GM18868 (cell line): ENCODE measurements at regions not wholly inside any gene's neighbourhood (a gene's known extent, or its start where the extent isn't known, plus 50 kb on each side); places are given as distances from the start of the nearest gene placed in this dataset.

ENCODE experiments used
- ATAC-seq: cut with Tn5 transposase; IDR thresholded peaks from one replicate; pipeline ENCODE4 v1.9.1; 2021; ENCODE audit warnings: mild to moderate bottlenecking, moderate library complexity; ENCODE audit not compliant: unreplicated experiment

DNA sequence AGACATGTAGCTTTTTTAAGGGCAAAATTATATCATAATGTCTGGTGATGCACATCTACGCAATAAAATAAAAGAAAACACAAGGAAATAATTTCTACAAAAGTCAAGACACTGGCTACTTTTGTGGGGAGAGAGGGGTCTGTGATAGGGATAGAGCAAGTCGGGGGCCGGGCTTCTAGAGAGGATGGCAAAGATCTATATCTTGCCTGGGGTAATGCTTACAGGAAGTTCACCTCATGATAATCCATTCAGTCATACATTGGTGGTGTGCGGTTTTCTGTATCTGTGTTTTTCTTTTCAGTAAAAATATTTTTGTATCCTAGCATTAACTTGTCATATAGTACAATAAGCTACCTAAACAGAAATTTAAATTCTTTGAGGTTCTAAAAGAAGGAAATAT, 178.8 kb downstream of the ARRDC4 start:
- no peak for ATAC-seq

DNA sequence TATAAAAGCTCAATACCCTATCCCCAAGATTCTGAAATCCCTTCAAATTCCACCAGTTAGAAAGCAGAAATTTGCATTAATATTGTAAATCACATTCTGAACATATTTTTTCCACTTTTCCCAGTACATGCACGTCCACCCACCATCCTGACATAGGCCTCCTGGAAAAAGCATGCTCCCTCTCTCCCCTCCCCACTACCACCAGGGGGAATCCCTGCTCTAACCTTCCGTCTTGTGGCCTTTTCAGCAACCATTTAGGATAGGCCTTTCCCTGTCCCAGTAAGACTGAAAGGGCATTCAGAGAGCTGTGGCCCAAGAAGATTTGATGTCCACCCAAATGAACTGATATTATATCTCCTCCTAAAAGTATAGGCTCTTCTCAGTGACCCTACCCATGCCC, 182.1 kb downstream of the ARRDC4 start:
- no peak for ATAC-seq

DNA sequence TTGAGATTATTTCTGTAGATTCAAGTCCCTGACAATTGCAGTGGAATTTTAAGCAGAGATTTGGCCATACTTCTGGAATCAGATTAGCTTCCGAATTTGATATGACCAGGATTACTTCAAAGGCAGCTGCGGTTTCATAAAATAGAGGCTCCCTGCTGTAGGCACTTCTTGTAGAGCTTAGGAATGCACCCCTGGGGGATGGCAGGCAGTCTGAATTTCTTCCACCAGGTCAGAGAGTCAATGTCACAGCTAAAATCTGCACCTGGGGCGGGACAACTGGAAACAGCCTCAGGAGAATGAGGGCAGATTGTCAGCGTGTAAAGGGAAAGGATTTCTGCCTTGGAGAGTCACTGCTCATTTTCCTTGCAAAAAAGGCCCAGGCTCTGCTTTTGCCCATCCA, 182.6 kb downstream of the ARRDC4 start:
- no peak for ATAC-seq

DNA sequence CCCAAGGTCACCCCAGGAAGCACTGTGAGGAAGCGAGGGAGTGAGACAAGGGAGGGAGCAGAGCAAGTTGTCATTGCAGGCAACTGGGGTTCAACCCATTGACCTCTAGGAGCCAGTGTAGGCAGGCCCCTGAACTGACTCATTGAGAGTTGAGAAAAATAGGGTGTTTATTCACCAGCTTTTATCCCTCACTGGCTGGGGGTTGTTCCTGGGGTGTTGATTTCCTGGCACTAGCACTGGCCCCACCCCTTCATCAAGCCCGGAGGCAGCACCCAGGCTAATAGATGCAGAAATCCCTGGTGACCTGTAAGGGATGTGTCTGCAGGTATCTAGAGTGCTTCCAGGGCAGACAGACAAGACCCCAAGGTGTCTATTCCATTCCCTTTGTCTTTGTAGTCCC, 183.9 kb downstream of the ARRDC4 start:
- ATAC-seq: no peak

DNA sequence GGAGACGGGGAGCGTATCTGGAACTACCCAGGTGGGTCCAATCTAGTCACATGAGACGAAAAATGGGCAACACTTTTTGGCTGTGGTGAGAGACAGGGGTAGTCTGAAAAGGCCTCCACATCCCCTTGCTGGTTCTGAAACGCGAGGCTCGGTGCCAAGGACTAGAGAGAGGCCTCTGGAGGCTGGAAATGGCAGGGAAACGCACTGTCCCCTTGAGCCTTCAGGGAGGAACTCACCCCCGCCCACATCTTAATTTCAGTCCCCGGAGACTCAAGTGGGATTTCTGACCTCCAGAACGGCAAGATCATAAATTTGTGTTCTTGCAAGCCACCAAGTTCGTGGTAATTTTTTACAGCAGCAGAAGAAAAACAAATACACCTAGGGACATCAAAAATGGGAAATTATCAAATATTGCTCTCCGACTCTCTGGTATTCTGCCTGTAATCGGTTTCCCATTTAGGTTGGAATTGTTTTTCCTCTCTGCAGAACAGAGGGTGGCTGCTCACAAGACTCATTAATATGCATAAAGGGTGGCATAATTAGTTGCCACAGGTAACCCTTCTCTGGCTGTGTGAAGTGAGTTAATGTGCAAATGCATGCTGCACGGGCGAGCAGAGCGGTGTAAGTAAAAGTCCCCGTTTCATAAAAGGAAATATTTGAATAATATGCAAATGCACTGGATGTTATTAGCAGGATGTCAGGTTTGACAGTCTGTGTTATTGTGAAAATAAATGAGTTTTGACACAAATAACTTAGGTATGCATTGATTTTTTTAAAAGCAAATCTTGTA, 185.7 kb downstream of the ARRDC4 start:
- ATAC-seq: no peak

DNA sequence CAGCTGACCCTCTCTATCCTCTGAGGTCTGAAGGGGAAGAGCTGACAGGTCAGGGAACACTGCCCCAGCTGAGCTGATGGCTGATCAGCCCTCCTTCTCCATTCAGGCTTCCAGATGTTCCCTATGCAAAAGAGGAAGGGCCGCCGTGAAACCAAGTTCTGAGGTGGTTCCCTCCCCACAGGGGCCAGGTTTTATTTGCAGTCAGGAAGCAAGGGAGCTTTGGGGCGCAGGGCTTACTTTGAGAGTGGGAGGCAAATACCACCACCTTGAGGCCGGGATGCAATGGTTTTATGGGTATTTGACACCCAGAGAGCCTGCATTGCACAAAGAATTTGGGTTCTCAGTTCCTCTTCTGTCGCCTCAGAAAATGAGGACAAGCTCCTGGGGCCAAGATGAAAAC, 186.9 kb downstream of the ARRDC4 start:
- no peak for ATAC-seq

DNA sequence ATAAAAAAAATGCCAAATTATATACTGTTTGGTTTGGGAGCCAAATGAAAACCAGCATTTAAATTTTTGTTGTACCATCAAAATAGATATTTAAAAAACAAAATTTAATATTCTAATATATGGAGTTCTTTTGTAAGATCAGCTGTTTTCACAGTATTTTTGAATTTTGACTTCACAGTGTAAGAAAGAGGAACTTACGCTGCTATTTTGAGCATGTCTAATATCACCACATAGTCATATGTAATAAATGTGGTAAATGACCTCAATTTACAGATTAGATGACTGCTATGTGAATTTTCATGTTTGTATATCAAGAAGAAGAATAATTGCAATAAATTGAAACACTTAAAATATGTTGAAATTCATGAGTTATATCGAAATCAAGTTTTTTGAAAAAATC, 189.6 kb downstream of the ARRDC4 start:
- no peak for ATAC-seq

DNA sequence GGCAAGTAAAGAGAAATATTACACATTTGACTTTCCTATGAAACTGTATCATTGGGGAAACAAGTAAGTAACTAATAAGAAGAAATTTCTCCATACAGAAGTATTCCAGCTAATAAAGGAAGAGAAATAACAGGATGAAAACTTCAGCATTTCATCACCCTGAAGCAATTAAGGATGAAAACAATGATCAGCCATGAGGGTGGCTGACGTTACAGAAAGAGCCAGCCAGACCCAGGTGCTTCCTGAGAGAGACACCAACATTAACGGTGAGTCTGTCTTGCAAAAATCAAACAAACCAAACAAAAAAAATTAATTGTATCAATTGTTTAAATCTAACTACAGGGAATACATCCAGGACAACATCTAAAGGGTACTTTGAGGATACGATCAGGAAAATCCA, 190.0 kb downstream of the ARRDC4 start:
- no peak for ATAC-seq

DNA sequence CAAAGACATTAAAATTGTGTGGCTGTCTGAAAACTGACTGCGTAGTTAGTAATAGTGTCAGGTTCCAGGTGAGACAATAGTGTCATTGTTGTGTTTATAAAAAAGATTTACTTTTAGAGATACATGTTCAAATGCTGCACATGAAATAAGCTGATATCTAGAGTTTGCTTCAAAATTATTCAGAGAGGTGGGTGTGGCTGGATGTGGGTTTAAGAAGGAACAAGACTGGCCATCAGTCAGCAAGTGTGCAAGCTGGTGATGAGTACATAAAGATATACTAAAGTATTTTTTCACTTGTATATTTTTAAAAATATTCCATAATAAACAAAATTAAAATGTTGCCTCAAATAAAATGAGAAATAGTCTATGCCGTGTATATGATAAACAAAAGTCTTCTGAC, 190.6 kb downstream of the ARRDC4 start:
- ATAC-seq: no peak

DNA sequence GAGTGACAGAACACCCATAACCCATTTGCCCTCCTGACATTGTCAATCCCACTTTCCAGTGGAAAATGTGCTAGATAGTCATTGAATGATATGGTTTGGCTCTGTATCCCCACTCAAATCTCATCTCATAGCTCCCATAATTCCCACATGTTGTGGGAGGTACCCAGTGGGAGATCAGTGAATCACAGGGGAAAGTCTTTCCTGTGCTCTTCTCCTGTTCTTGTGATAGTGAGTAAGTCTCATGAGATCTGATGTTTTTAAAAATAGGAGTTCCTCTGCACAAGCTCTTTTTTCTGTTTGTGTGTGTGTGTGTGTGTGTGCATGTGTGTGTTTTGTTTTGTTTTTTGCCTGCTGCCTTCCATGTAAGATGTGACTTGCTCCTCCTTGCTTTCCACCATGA, 191.7 kb downstream of the ARRDC4 start:
- no peak for ATAC-seq

DNA sequence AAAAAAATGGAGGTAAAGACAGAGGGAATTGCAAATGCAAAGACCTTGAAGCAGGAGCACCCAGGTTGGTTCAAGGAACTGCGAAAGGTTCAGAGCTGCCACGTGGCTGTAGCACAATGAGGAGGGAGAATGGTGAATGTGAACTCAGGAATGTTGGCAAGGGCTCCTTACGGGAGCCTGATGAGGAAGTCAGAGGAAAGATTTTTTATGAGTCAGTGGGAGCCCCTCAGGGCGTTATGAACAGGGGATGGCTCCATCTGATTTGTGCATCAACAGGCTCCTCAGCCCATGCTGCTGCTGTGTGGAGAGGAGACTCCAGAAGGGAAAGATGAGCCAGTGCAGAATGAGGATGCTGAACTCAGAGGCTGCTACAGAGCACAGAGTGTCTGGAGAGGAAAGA, 194.4 kb downstream of the ARRDC4 start:
- no peak for ATAC-seq

DNA sequence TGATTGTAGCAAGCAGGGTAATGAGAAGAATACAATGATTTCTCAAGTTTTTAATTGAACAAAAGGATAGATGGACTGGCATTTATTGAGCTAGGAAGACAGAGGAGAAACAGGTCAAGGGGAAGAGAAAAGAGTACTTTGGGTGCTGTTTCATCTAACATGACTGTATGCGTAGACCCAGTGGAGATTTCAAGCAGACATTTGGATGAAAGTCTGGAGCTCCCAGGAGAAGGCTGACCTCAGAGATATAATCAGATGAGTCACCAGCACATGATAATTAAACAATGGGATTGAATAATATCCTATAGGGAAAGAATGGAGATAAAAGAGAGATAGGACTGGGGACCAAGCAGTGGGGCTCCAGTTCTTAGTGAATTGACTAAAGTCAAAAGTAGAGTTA, 194.9 kb downstream of the ARRDC4 start:
- no peak for ATAC-seq

DNA sequence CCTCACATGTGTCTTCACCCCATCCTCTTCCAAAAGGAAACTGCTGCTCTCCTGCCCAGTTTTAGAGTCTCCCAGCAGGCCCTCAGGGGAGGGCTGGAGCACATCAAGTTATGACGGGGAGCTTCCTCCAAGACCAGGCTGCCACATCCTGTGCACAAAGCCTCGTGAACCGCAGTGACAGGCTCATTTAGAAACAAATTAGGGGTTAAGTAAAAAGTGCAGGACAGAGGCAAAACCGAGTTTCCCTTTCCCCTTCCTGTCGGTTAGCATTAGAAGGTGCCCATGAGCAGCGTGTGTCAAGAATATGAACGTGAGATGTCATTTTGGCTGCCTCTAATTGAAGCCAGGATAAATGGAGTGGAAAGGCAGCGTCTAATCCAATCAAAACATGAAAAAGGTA, 199.7 kb downstream of the ARRDC4 start:
- ATAC-seq: peak; percentile 89

DNA sequence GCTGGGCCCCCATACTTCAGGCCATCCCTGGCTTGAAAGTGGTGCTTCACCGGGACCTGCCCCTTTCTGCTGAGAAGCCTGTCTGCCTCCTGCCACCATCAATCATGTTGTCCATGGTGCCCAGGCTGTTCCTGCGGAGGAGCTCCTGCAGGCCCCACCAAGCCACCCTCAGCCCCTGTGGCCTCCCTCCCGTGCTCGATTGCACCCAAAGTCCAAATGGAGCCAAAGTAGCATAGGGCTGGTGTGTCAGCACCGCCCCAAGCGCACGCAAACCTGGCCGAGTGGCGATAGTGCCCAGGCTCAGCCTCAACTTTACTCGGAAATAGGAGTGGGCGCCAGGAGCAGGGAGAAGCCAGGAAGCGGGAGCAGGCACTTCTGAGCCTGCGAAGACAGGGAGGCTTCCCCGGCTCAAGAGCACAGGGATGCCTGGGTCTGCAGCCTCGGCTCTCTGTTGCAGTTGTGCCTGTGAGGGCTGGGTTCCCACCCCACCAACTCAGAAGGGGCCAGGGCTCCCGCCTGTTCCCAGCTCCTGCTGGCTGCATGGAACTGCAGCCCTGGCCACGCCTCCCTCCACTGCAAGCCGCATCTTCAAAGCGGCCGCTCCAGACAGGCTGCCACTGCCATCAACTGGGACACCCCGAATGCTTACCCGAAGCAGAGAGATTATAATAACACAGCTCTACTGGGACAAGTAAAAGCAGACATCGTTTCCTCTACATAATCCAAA, 203.0 kb downstream of the ARRDC4 start:
- ATAC-seq: no peak

DNA sequence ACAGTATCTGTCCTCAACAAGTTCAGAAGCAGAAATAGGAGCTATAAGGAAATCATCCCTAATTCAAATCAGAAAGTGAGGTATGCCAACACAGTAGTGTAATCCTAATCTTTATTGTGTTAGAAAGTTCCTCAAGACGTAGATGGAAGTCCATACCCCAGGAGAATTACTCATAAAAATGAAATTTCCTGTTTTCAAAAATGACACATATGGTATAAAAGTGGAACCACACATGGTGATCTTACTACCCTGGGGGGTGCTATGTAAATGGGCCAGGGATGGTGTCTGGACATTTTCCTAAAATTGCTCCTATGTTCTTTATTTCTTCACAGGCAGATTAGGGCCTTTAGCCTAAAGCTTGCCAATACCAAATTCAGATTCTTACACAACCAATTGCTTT, 204.1 kb downstream of the ARRDC4 start:
- no peak for ATAC-seq

DNA sequence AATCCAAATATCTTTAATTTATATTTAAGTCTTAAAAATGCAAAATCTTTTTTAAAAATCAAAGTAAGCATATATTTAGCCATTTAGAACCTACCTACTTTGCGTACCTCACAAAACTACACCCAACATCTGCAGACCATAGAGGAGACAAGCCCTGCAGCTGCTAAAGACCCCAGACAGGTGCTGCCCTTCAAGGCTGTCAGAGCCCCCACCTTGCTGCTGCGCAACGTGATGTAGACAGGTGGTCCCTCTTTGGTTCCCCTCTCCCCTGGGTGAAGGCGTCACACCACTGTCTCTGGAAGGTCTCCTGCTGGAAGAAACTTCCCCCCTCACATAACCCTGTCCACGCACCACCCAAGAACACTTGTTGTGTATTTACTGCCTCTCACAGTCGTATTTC, 204.5 kb downstream of the ARRDC4 start:
- no peak for ATAC-seq

DNA sequence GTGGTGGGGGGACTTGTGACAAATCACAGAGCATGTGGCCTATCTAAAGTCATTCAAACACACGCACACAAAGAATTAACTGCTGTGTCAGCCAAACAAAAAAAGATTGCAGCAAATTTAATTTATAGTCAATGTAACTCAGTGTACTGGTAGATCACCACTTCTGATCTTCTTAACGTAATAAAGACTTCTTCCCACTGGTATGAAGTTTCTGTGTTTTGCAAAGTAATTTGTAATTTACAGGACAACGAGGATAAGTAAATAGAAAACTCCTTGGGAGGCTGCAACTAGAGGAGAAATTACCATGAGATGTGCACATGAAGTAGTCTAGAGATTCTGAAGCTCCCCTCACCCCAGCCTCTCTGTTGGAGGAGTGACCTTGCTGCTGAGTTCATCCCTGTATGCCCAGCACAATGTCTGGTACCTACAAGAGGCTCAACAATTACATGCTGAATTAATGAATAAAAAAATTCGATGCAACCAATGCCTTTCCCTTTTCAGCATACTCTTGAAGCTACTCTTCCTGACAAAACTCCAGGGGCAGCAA, 207.3 kb downstream of the ARRDC4 start:
- no peak for ATAC-seq

DNA sequence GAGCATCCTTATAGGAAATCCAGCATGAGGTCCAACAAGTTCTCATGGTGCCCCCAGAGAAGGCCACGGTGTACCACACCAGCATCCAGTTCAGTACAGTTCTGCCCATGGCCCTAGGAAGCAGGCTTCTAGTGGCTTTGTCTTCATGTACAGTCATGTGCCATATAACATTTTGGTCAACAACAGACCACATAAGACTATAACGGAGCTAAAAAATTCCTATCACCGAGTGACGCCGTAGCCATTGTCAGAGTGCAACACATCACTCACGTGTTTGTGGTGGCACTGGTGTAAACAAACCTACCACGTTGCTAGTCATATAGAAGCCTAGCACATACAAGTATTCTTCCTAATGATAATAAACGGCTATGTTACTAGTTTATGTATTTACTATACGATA, 209.0 kb downstream of the ARRDC4 start:
- ATAC-seq: no peak

DNA sequence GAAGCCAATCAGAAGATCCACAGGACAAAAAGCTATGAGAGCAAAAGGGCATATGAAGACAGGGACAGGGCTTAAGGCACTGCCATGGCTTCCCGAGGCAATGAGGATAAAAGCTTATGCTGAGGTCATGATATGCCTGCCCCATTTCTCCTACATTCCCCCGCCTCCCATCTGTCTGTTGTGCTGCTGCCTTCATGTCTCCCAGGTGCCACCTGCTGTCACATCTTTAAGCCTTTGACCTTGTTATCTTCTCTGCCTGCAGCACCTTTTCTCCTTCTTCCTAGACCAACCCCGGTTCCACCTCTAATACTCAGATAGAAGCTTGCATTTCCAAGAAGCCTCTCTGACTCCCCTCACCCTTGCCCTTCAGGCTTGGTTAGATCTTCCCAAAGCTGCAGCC, 213.8 kb downstream of the ARRDC4 start:
- no peak for ATAC-seq

DNA sequence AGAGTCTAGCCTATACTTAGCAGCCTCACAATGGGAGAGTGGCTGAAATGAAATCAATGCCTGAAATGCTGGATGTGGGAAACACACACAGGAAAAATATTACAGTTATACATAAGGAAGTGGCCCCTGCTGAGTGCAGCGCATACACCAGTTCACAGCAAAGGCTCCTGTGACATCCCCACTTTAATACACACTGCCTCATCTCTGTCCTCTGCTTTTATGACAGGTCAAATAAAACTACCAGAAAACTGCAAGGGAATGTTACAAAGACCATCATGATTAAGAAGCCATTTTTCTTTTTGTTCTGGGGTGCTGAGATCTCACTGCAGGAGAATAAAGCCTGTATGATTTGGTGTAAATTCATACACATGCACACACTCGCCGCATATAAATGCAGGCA, 214.3 kb downstream of the ARRDC4 start:
- ATAC-seq: no peak

DNA sequence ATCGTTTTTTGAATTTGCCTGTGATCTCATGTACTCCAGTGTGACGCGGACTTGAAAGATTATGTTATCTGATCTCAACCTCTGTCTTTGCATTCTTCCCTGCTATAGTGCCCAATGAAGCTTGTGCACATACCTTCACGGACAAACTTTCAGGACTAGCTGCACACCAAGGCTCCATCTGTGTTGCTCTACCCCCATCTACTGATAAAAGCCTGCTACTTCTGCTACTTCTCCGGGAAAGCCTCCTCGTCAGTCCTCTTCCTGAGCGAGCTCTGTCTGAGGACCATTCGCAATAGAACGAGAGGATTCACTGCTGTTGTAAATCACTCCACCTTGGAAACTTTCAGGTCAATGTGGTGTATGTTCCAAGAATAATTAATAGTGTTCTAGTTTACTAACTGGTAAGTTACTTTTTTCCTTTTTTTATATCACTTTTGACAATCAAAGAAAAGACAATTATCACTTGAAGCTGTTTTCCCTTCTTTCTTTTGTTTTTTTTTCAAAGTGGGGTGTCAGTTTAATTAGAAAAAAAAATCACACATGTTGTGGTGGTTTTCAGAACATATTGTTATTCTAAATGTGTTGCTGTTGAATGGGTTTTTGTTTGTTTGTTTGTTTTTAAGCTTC, 217.6 kb downstream of the ARRDC4 start:
- ATAC-seq: peak; percentile 88

DNA sequence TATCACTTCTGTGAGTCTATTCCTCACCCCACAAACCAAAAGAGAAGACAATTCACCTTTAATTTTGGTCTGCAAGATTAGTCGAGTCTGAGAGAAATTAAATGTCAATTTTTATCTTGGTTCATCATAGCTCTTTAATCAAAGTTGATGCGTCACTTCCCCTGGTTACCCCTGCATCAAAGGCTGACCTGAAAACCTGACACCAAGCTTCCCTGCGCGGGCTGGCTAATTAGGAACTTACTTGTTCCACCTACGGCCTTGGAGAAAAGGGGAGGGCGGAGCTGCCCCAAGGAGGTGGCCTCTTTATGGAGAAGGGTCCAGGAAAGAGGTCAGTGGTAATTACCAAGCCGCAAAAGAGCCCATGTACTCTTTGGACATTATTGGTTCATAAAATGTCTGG, 218.4 kb downstream of the ARRDC4 start:
- no peak for ATAC-seq
